ENCODE measurements at regions not wholly inside any gene's neighbourhood (a gene's known extent, or its start where the extent isn't known, plus 50 kb on each side); places are given as distances from the start of the nearest gene placed in this dataset.

- no peak for TF ChIP-seq GTF3A (CRISPR knock-in tag; conservative IDR thresholded peaks at IDR 0.05)
- TF ChIP-seq ZNF235 (CRISPR knock-in tag; IDR thresholded peaks at IDR 0.05; ENCODE audit: borderline replicate concordance), result no peak
- TF ChIP-seq CTCF (CRISPR knock-in tag; IDR thresholded peaks at IDR 0.05), result no peak
- no peak for TF ChIP-seq FOXM1 (CRISPR knock-in tag; IDR thresholded peaks at IDR 0.05)
- TF ChIP-seq NFKB2 (CRISPR knock-in tag; IDR thresholded peaks at IDR 0.05; ENCODE audit: borderline replicate concordance), result no peak
- TF ChIP-seq FOXK2 (IDR thresholded peaks at IDR 0.05), result no peak
- no peak for TF ChIP-seq ISX (CRISPR knock-in tag; conservative IDR thresholded peaks at IDR 0.05)
- TF ChIP-seq SMC3 (IDR thresholded peaks at IDR 0.05; ENCODE audit: low read length), result no peak
- TF ChIP-seq ZBTB1 (CRISPR knock-in tag; IDR thresholded peaks at IDR 0.05; ENCODE audit: borderline replicate concordance), result no peak
- TF ChIP-seq SP2 (CRISPR knock-in tag; IDR thresholded peaks at IDR 0.05), result no peak
- TF ChIP-seq RFX5 (IDR thresholded peaks at IDR 0.05; ENCODE audit: low read depth, low read length), result no peak
- TF ChIP-seq PRDM4 (CRISPR knock-in tag; IDR thresholded peaks at IDR 0.05; ENCODE audit: borderline replicate concordance), result no peak
Measured at GRCh38 chr18:30094556-30094955, 948.0 kb downstream of the DSC3 start.
